Endothelial cell of umbilical vein (primary cell): ENCODE measurements at regions not wholly inside any gene's neighbourhood (a gene's known extent, or its start where the extent isn't known, plus 50 kb on each side); places are given as distances from the start of the nearest gene placed in this dataset.

Experiments
- CTCF ChIP-seq, 2 donors: IDR thresholded peaks; 1 replicate in 1 of 2; 2 replicates in 1 of 2; pipeline ENCODE4 v1.5.1; 2011; ENCODE audit warnings: low read length in 2 of 2, mild to moderate bottlenecking in 2 of 2, moderate library complexity in 2 of 2, control low read depth in 1 of 2, inconsistent platforms in 1 of 2, low read depth in 1 of 2; ENCODE audit not compliant: insufficient read depth in 1 of 2; ENCODE audit errors: extremely low read depth in 1 of 2
- EZH2 ChIP-seq: IDR thresholded peaks from 2 replicates; pipeline ENCODE4 v1.6.1; 2012; ENCODE audit warnings: borderline replicate concordance, low read depth, mild to moderate bottlenecking, moderate library complexity, low read length, inconsistent platforms; ENCODE audit not compliant: severe bottlenecking
- POLR2A ChIP-seq: IDR thresholded peaks from 2 replicates; pipeline ENCODE4 v1.6.1; 2012; ENCODE audit warnings: low read depth, mild to moderate bottlenecking, control low read depth, low read length
- POLR2AphosphoS5 ChIP-seq: IDR thresholded peaks from 2 replicates; pipeline ENCODE4 v1.6.1; 2012; ENCODE audit warnings: low read depth, mild to moderate bottlenecking, control low read depth, low read length, moderate library complexity; ENCODE audit not compliant: insufficient read depth

- TF ChIP-seq POLR2A, result no peak
- TF ChIP-seq CTCF (IDR thresholded peaks at IDR 0.05; ENCODE audit: extremely low read depth in 1 of 2, insufficient read depth in 1 of 2, low read depth in 1 of 2, low read length in 2 of 2), result no peak
- TF ChIP-seq EZH2, result no peak
- TF ChIP-seq POLR2AphosphoS5, result no peak
Observed at GRCh38 chr3:74534611-74535010, 79.8 kb downstream of the CNTN3 start.
